Mesodermal cell (in vitro differentiated cells): ENCODE measurements at regions not wholly inside any gene's neighbourhood (a gene's known extent, or its start where the extent isn't known, plus 50 kb on each side); places are given as distances from the start of the nearest gene placed in this dataset.

Experiments used
- H3K27ac ChIP-seq: 2 replicates; pipeline ENCODE4 v1.7.0; 2013; ENCODE audit warnings: mild to moderate bottlenecking, low read depth, low read length, moderate library complexity; ENCODE audit not compliant: severe bottlenecking
- H3K36me3 ChIP-seq: 2 replicates; pipeline ENCODE4 v1.7.1; 2013; ENCODE audit warnings: mild to moderate bottlenecking, low read length, moderate library complexity; ENCODE audit not compliant: control insufficient read depth, insufficient read depth
- H3K4me1 ChIP-seq: one replicate; pipeline ENCODE4 v1.7.1; 2013; ENCODE audit warnings: mild to moderate bottlenecking, low read length; ENCODE audit not compliant: insufficient read depth, control insufficient read depth, poor library complexity, severe bottlenecking
- H3K4me3 ChIP-seq: 2 replicates; pipeline ENCODE4 v1.7.0; 2013; ENCODE audit warnings: low read length, control low read depth, mild to moderate bottlenecking; ENCODE audit not compliant: insufficient read depth, poor library complexity, severe bottlenecking; ENCODE audit errors: extremely low read depth
- H3K9me3 ChIP-seq: 2 replicates; pipeline ENCODE4 v1.7.1; 2013; ENCODE audit warnings: mild to moderate bottlenecking, low read length, moderate library complexity; ENCODE audit not compliant: control insufficient read depth
- WGBS, 2 experiments: methylation state at CpG; one replicate each; pipeline ENCODE4 v1.1.5; 2013; ENCODE audit warnings: missing lambda C conversion rate in 2 of 2; ENCODE audit not compliant: insufficient coverage in 2 of 2; 5-methylcytosine and 5-hydroxymethylcytosine counted together

DNA sequence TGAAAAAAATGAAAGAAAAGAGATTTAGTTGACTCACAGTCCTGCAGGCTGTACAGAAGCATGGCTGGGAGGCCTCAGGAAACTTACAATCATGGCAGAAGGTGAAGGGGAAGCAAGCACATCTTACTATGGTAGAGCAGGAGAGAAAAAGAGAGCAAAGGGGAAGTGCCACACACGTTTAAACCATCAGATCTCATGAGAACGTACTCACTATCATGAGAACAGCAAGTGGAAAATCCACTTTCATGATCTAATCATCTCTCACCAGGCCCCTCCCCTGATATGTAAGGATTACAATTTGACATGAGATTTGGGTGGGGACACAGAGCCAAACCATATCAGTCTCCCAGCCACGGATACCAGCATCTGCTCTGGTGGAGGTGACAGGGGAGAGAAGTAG is 50.8 kb upstream of the CPOX start:
- WGBS, 2 experiments, result 100% methylated on average over 1 of the region's 3 CpGs; no CpG with 5 or more reads in 1 of the 2 experiments
- H3K4me1 ChIP-seq, result no peaks in the 10 kb centered on the region
- no peaks in the 10 kb centered on the region for H3K9me3 ChIP-seq
- no peak overlapping the region for H3K4me3 ChIP-seq
- no peaks in the 10 kb centered on the region for H3K36me3 ChIP-seq
- H3K27ac ChIP-seq, result no peak overlapping the region

DNA sequence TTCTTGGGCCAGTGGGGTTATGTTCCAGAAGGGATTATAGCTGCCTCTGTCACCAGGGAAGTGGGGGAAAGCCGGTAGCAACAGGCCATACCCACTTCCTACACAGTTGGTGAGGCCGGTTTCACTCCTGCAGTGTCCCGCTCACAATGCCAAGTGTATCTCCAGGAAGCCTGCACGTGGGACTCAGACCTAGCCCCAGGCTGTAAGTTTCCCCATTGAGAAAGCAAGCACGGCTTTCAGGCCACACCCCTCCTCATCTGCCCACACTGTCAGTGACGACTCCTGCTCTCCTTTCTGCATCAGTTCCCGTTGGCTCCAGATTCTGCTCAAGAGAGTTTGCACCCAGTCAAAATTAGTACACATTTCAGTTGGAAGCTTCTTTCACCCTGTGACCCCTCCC is 51.6 kb upstream of the CPOX start:
- no peaks in the 10 kb centered on the region for H3K36me3 ChIP-seq
- 69 to 78% methylated on average over 4 to 7 of the region's 7 CpGs for WGBS, 2 experiments

DNA sequence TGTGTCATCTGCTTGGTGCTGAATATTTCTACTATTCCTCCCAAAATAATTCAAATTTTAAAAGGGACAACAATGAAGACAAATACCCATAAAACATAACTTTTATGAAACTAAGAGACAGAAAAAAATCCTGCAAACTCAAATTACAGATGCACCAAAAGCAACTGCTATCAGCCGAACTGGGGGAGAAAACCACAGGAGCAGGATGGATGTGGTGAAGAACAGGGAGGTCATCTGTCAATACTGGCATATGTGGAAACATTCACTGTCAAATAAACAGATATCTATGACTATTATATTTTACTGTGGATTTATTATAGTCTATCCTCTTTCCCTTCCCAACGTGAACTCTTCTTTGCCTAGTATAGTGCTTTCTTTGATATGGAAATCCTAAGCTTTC is 53.3 kb upstream of the CPOX start:
- Histone ChIP-seq H3K36me3 (no peaks in the 10 kb centered on the region), H3K9me3 (no peaks in the 10 kb centered on the region), H3K4me3 (no peak overlapping the region), H3K4me1 (no peaks in the 10 kb centered on the region), H3K27ac (no peak overlapping the region)
- WGBS, 2 experiments, result no CpG with 5 or more reads among the region's 2 CpGs

More for the DNA sequence above, 51.6 kb upstream of the CPOX start:
- Histone ChIP-seq H3K4me1 (no peaks in the 10 kb centered on the region), H3K9me3 (no peaks in the 10 kb centered on the region), H3K4me3 (no peak overlapping the region), H3K27ac (no peak overlapping the region)

DNA sequence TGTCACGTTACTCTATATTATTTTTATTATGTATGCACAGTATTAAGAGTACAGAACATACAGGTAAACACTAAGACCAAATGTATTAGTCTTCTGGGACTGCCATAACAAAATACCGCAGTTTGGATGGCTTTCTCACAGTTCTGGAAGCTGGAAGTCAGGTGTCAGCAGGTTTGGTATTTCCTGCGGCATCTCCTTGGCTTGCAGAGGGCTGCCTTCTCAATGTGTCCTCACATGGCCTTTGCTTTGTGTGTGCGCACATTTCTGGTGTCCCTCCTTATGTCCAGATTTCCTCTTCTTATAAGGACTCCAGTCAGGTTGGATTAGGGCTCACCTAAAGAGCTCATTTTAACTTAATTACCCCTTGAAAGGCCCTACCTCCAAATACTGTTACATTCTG is 53.8 kb upstream of the CPOX start:
- Histone ChIP-seq H3K27ac (no peak overlapping the region), H3K9me3 (no peaks in the 10 kb centered on the region), H3K36me3 (no peaks in the 10 kb centered on the region), H3K4me1 (no peaks in the 10 kb centered on the region), H3K4me3 (no peak overlapping the region)
- WGBS, 2 experiments, result 92 to 94% methylated on average over 3 of the region's 4 CpGs

DNA sequence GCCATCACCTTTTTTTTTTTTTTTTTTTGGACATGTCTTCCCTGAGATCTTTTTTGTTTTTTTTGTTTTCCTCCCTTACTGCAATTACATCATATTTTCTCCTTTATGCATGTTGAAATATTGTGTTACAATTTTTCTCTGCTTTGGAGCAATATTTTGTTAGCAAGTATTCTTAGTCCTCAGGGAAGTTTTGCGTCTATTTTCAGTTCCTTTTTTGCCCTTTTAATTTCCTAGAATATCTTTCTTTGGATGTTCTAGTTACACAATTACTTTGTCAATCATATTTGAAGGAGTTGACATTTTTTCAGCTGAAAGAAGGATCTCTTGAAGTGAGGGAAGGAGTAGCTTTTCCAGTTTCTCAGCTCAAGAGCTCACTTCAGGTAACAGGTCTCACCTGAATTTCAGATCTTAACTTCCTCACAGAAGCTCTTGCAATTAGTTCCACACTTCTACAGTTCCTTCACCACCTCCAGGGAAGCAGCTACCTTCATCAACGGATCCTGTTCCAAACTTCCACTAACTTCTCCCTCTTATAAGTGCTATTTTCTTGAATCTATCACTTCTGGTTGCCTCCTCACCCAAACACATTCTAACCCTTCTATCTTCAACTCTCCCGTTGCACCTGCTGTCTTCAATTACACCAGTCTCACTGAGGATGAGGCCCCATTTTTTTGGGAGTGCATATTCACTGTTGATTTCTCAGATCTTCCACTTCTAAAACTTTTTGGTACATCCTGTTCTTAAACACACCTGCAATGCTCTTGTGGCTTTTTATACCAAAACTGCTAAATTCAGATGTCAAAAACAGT is 57.8 kb upstream of the CPOX start:
- Histone ChIP-seq H3K9me3 (no peaks in the 10 kb centered on the region), H3K4me1 (no peaks in the 10 kb centered on the region), H3K4me3 (no peak overlapping the region), H3K27ac (no peak overlapping the region), H3K36me3 (no peaks in the 10 kb centered on the region)
- WGBS, 2 experiments, result 69 to 92% methylated on average over 2 of the region's 3 CpGs

DNA sequence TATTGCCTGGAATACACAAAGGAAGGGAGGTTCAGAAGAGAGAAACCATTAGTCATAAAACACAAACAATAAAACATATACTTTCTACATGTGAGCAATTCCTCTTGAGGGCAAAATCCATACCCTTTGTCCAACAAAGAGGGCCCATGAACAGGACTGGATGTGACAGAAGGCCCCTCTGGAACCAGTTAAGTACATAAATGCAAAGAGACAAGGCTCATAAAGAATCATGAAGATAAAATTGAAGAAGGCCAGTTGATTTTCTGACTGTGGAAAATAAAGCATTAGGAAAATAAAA is 58.3 kb upstream of the CPOX start:
- Histone ChIP-seq H3K4me3 (no peak overlapping the region), H3K27ac (no peak overlapping the region), H3K9me3 (no peaks in the 10 kb centered on the region), H3K4me1 (no peaks in the 10 kb centered on the region), H3K36me3 (no peaks in the 10 kb centered on the region)

DNA sequence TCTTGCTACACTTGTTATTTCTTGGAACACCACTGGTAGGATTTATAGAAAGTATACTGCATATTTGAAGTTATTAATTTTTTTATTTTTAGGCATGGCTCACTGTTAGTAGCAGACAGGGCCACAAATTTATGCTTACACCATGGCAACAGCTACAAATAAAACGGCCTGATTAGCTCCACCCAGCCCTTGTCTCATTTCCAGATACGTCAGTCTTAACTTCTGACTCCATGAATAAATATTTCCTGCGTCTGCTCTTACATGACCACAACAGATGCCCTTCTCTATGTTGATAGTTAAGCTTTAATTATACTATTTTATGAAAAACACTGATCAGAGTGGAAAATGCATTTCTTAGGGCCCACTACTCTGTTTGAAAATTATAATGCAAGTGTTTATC is 62.3 kb upstream of the CPOX start:
- no peak overlapping the region for H3K4me3 ChIP-seq
- WGBS, 2 experiments, result 72 to 83% methylated on average over 2 of the region's 3 CpGs
- no peaks in the 10 kb centered on the region for H3K9me3 ChIP-seq
- H3K27ac ChIP-seq, result no peak overlapping the region
- no peaks in the 10 kb centered on the region for H3K36me3 ChIP-seq
- H3K4me1 ChIP-seq, result no peaks in the 10 kb centered on the region

DNA sequence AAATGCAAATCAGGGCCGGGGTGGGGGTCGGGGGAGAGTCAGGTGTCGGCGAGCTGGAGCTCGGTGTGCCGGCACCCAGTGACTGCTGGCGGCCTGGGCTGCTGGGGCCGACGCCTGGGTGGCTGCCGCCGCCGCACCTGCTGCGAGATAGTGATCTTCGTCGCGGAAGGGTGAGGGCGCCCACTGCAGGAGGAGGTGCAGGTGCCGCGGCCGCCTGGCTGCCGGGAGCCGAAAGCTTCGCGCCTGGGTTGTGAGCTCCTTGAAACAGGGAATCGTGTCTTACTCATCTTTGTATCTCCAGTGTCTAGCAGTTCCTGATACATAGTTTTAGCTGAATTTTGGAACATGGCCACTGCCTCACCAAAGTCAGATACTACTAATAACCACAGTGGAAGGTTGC is 64.0 kb upstream of the CPOX start:
- no peak overlapping the region for H3K4me3 ChIP-seq
- H3K9me3 ChIP-seq, result no peaks in the 10 kb centered on the region
- no peak overlapping the region for H3K27ac ChIP-seq
- H3K4me1 ChIP-seq, result no peaks in the 10 kb centered on the region
- H3K36me3 ChIP-seq, result no peaks in the 10 kb centered on the region
- 7 to 11% methylated on average over 18 to 24 of the region's 25 CpGs for WGBS, 2 experiments

DNA sequence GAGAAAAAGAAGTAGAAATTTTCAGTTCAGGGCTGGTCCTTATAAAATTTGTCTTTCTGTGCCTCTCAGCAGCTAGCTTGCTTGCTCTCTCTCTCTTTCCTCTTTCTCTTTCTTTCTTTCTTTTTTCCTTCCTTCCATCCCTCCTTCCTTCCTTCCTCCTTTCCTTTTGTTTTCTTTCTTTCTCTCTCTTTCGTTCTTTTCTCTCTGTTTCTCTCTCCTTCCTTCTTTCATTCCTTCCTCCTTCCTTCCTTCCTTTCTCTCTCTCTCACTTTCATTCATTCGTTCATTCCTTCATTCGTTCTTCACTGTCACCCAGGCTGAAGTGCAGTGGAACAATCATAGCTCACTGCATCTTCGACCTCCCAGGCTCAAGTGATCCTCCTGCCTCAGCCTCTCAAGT is 69.3 kb upstream of the CPOX start:
- 72 to 80% methylated on average over 4 of the region's 4 CpGs for WGBS, 2 experiments
- no peaks in the 10 kb centered on the region for H3K4me1 ChIP-seq

DNA sequence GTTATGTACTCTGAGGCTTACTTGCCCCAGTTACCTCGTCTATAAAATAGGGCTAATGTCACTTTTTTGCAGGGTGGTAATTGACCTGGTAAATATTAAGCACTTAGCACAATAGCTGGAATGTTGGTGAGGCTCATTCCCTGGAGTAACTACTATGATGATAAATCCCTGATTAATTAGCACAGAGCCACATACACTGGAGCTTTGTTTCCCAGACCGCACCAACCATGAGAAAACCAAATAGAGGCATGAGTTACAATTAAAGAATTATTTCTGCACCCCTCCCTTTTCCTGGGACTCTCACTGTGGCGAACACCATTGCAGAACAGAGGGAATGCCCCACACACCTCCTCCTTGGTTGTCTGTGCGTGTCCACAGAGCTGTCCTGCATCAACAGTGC is 76.6 kb upstream of the CPOX start:
- Histone ChIP-seq H3K27ac (no peak overlapping the region), H3K36me3 (no peaks in the 10 kb centered on the region), H3K4me1 (no peaks in the 10 kb centered on the region), H3K4me3 (no peak overlapping the region), H3K9me3 (no peaks in the 10 kb centered on the region)
- 86 to 100% methylated on average over 2 to 3 of the region's 4 CpGs for WGBS, 2 experiments

More for the DNA sequence above, 69.3 kb upstream of the CPOX start:
- H3K27ac ChIP-seq, result no peak overlapping the region
- no peaks in the 10 kb centered on the region for H3K36me3 ChIP-seq
- no peak overlapping the region for H3K4me3 ChIP-seq
- no peaks in the 10 kb centered on the region for H3K9me3 ChIP-seq

DNA sequence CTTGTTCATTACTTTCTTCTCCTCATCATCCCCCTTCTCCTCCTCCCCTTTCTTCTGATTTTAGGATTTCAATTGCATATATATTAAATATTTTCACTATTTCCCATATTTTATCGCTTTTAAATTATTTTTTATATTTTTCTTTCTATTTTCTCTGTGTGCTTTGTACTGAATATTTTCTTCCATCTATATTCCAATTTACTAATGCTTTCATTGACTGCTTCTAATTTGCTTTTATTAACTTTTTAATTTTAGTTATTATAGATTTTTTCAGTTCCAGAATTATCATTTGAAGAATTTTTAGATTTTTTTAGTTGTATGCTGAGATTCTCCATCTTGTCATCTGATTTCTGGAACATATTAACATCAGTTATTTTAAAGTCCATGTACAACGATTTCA is 83.2 kb upstream of the ST3GAL6 start:
- Histone ChIP-seq H3K9me3 (no peaks in the 10 kb centered on the region), H3K4me3 (no peak overlapping the region), H3K4me1 (no peaks in the 10 kb centered on the region), H3K36me3 (no peaks in the 10 kb centered on the region), H3K27ac (no peak overlapping the region)
- WGBS, 2 experiments, result no CpG with 5 or more reads among the region's 2 CpGs
